ENCODE measurements at regions not wholly inside any gene's neighbourhood (a gene's known extent, or its start where the extent isn't known, plus 50 kb on each side); places are given as distances from the start of the nearest gene placed in this dataset.
"Not testable (repeated sequence)": the region's sequence is repeated elsewhere in the genome, so short reads cannot be mapped to it uniquely, and the experiment has no call there.

GRCh38 chr2:39917371-39917770, 138.3 kb upstream of the THUMPD2 start:
- TF ChIP-seq POLR2AphosphoS5, CTCF, POLR2A (IDR thresholded peaks at IDR 0.05): not testable (repeated sequence)

Data from stomach (tissue), 4 donors.